Activated T-helper 2 cell treated with anti-CD3 and anti-CD28 coated beads, Interferon-gamma antibody, Interleukin-2, Interleukin-4, amounts not matched to agents 10 μg/mL and 5 μg/mL and 100 μg/mL, durations not matched to agents 14 hours and 24 hours and 36 hours (primary cell): ENCODE measurements at regions not wholly inside any gene's neighbourhood (a gene's known extent, or its start where the extent isn't known, plus 50 kb on each side); places are given as distances from the start of the nearest gene placed in this dataset.
"Not testable (repeated sequence)": the region's sequence is repeated elsewhere in the genome, so short reads cannot be mapped to it uniquely, and the experiment has no call there.

Experiments used
- DNase-seq: peaks from one replicate; pipeline ENCODE4 v3.0.0; 2021; ENCODE audit warnings: low spot score
- H3K27ac Mint-ChIP-seq: one replicate; pipeline ENCODE4 v1.8.0; 2021; ENCODE audit warnings: mixed read lengths
- H3K27me3 Mint-ChIP-seq: one replicate; pipeline ENCODE4 v1.8.0; 2021; ENCODE audit warnings: low read depth, mixed read lengths
- H3K36me3 Mint-ChIP-seq: one replicate; pipeline ENCODE4 v1.8.0; 2021; ENCODE audit warnings: low read depth, mixed read lengths
- H3K4me1 Mint-ChIP-seq: one replicate; pipeline ENCODE4 v1.8.0; 2021; ENCODE audit warnings: low read depth, mixed read lengths
- H3K4me3 Mint-ChIP-seq: one replicate; pipeline ENCODE4 v1.8.0; 2021; ENCODE audit warnings: low read depth, mild to moderate bottlenecking, moderate library complexity, mixed read lengths
- H3K9me3 Mint-ChIP-seq: one replicate; pipeline ENCODE4 v1.8.0; 2021; ENCODE audit warnings: mixed read lengths
- intact Hi-C: fragments of 100-400 bp; cut with micrococcal nuclease; formaldehyde crosslinking; loops from one replicate; pipeline ENCODE4 v1.15.1; 2023

- DNase-seq: no peak
- no peak overlapping the region for H3K4me3 Mint-ChIP-seq
- H3K9me3 Mint-ChIP-seq: no peaks in the 10 kb centered on the region
- no peaks in the 10 kb centered on the region for H3K4me1 Mint-ChIP-seq
- no peaks in the 10 kb centered on the region for H3K36me3 Mint-ChIP-seq
- intact Hi-C loops: no loop called here
- no peak overlapping the region for H3K27ac Mint-ChIP-seq
- no peaks in the 10 kb centered on the region for H3K27me3 Mint-ChIP-seq
Measured at GRCh38 chr3:191068946-191069813, 129.9 kb upstream of the OSTN start.

- Mint-ChIP-seq H3K9me3 (no peaks in the 10 kb centered on the region), H3K36me3 (no peaks in the 10 kb centered on the region), H3K27me3 (no peaks in the 10 kb centered on the region), H3K4me3 (no peak overlapping the region), H3K4me1 (no peaks in the 10 kb centered on the region), H3K27ac (no peak overlapping the region)
- intact Hi-C loops: no loop called here
- DNase-seq: no peak
Measured at GRCh38 chr3:191066669-191067068, 132.4 kb upstream of the OSTN start.

- H3K27ac Mint-ChIP-seq: no peak overlapping the region
- H3K36me3 Mint-ChIP-seq: no peaks in the 10 kb centered on the region
- no peaks in the 10 kb centered on the region for H3K9me3 Mint-ChIP-seq
- intact Hi-C loops: no loop called here
- DNase-seq: no peak
- no peak overlapping the region for H3K4me3 Mint-ChIP-seq
- H3K4me1 Mint-ChIP-seq: no peaks in the 10 kb centered on the region
- H3K27me3 Mint-ChIP-seq: no peaks in the 10 kb centered on the region
Measured at GRCh38 chr3:191065181-191065805, 133.7 kb upstream of the OSTN start.

GRCh38 chr3:191051037-191051436 lies 148.0 kb upstream of the OSTN start:
- Mint-ChIP-seq H3K9me3 (no peaks in the 10 kb centered on the region), H3K27ac (no peak overlapping the region), H3K36me3 (no peaks in the 10 kb centered on the region), H3K4me3 (no peak overlapping the region), H3K4me1 (no peaks in the 10 kb centered on the region), H3K27me3 (no peaks in the 10 kb centered on the region)
- intact Hi-C loops: loop anchor here (1.0 to 5.0 kb wide), 2 partner anchors 167 to 349 kb away; no protein-coding TSS in a partner anchor
- no peak for DNase-seq

GRCh38 chr3:191047930-191048329 lies 151.1 kb upstream of the OSTN start:
- Mint-ChIP-seq H3K4me3 (no peak overlapping the region), H3K4me1 (no peaks in the 10 kb centered on the region), H3K27ac (no peak overlapping the region), H3K36me3 (no peaks in the 10 kb centered on the region), H3K9me3 (no peaks in the 10 kb centered on the region), H3K27me3 (no peaks in the 10 kb centered on the region)
- DNase-seq: no peak
- intact Hi-C loops: no loop called here

- no peak for DNase-seq
- intact Hi-C loops: no loop called here
- Mint-ChIP-seq H3K9me3 (no peaks in the 10 kb centered on the region), H3K4me3 (no peak overlapping the region), H3K36me3 (no peaks in the 10 kb centered on the region), H3K4me1 (no peaks in the 10 kb centered on the region), H3K27me3 (no peaks in the 10 kb centered on the region), H3K27ac (no peak overlapping the region)
Measured at GRCh38 chr3:191030929-191031328, 168.1 kb upstream of the OSTN start.

GRCh38 chr3:191030491-191030890 lies 168.0 kb upstream of the GMNC start:
- Mint-ChIP-seq H3K4me1 (no peaks in the 10 kb centered on the region), H3K9me3 (no peaks in the 10 kb centered on the region), H3K27me3 (no peaks in the 10 kb centered on the region), H3K36me3 (no peaks in the 10 kb centered on the region), H3K27ac (no peak overlapping the region), H3K4me3 (no peak overlapping the region)
- intact Hi-C loops: no loop called here
- no peak for DNase-seq

GRCh38 chr3:191026746-191027145 lies 164.3 kb upstream of the GMNC start:
- no peaks in the 10 kb centered on the region for H3K4me1 Mint-ChIP-seq
- no peaks in the 10 kb centered on the region for H3K9me3 Mint-ChIP-seq
- DNase-seq: no peak
- H3K4me3 Mint-ChIP-seq: no peak overlapping the region
- H3K27me3 Mint-ChIP-seq: no peaks in the 10 kb centered on the region
- H3K27ac Mint-ChIP-seq: no peak overlapping the region
- intact Hi-C loops: no loop called here
- H3K36me3 Mint-ChIP-seq: no peaks in the 10 kb centered on the region

- no peaks in the 10 kb centered on the region for H3K36me3 Mint-ChIP-seq
- no peak overlapping the region for H3K4me3 Mint-ChIP-seq
- H3K9me3 Mint-ChIP-seq: no peaks in the 10 kb centered on the region
- no peaks in the 10 kb centered on the region for H3K4me1 Mint-ChIP-seq
- no peak overlapping the region for H3K27ac Mint-ChIP-seq
- intact Hi-C loops: no loop called here
- no peak for DNase-seq
- H3K27me3 Mint-ChIP-seq: no peaks in the 10 kb centered on the region
Measured at GRCh38 chr3:191020730-191021396, 158.4 kb upstream of the GMNC start.

GRCh38 chr3:191019855-191020254 lies 157.4 kb upstream of the GMNC start:
- Mint-ChIP-seq H3K27ac (no peak overlapping the region), H3K9me3 (no peaks in the 10 kb centered on the region), H3K27me3 (no peaks in the 10 kb centered on the region), H3K36me3 (no peaks in the 10 kb centered on the region), H3K4me1 (no peaks in the 10 kb centered on the region), H3K4me3 (no peak overlapping the region)
- intact Hi-C loops: no loop called here
- DNase-seq: no peak

GRCh38 chr3:191015960-191016359 lies 153.5 kb upstream of the GMNC start:
- DNase-seq, H3K4me3 Mint-ChIP-seq, intact Hi-C loops, H3K27ac Mint-ChIP-seq, H3K36me3 Mint-ChIP-seq, H3K9me3 Mint-ChIP-seq, H3K4me1 Mint-ChIP-seq, H3K27me3 Mint-ChIP-seq: not testable (repeated sequence)

- no peak overlapping the region for H3K4me3 Mint-ChIP-seq
- no peak for DNase-seq
- no peak overlapping the region for H3K27ac Mint-ChIP-seq
- intact Hi-C loops: no loop called here
- no peaks in the 10 kb centered on the region for H3K36me3 Mint-ChIP-seq
- no peaks in the 10 kb centered on the region for H3K4me1 Mint-ChIP-seq
- H3K27me3 Mint-ChIP-seq: no peaks in the 10 kb centered on the region
- H3K9me3 Mint-ChIP-seq: peaks cover 4% of the 10 kb centered on the region
Measured at GRCh38 chr3:191008074-191008473, 145.6 kb upstream of the GMNC start.

GRCh38 chr3:191005790-191006189 lies 143.3 kb upstream of the GMNC start:
- no peaks in the 10 kb centered on the region for H3K4me1 Mint-ChIP-seq
- H3K36me3 Mint-ChIP-seq: no peaks in the 10 kb centered on the region
- peaks cover 4% of the 10 kb centered on the region for H3K9me3 Mint-ChIP-seq
- intact Hi-C loops: no loop called here
- H3K27me3 Mint-ChIP-seq: no peaks in the 10 kb centered on the region
- no peak overlapping the region for H3K4me3 Mint-ChIP-seq
- no peak for DNase-seq
- no peak overlapping the region for H3K27ac Mint-ChIP-seq
